RWPE1 (cell line): ENCODE measurements at regions not wholly inside any gene's neighbourhood (a gene's known extent, or its start where the extent isn't known, plus 50 kb on each side); places are given as distances from the start of the nearest gene placed in this dataset.

Source experiments
- CTCF ChIA-PET: fragments of 350-600 bp; sonication (Branson Sonifier 250); formaldehyde crosslinking; extraction: SDS; loops from one replicate; lab custom pipeline; 2021; lab: Yijun Ruan, JAX
- POLR2A ChIA-PET: fragments of 400-600 bp; formaldehyde crosslinking; extraction: SDS; loops from one replicate; lab custom pipeline; 2020; ENCODE audit warnings: antibody characterized with exemption; ENCODE audit not compliant: low non-redundant PET; lab: Yijun Ruan, JAX
- DNase-seq: peaks from one replicate; pipeline ENCODE4 v3.0.0; 2012; ENCODE audit warnings: low spot score
- H3K27ac ChIP-seq: fragments of 450-650 bp; 2 replicates; pipeline ENCODE4 v1.5.1; 2017
- TF ChIP-seq, protein P1 (sequence below): fragments of 450-650 bp; conservative IDR thresholded peaks from 2 replicates; pipeline ENCODE4 v1.5.1; 2017; ENCODE audit warnings: low read depth, mild to moderate bottlenecking

GRCh38 chr4:122012735-122013134 is 60.9 kb upstream of the TRPC3 start:
- no peak overlapping the region for H3K27ac ChIP-seq
- POLR2A ChIA-PET, result no interaction called here
- DNase-seq, result no peak
- TF ChIP-seq, protein P1, sequence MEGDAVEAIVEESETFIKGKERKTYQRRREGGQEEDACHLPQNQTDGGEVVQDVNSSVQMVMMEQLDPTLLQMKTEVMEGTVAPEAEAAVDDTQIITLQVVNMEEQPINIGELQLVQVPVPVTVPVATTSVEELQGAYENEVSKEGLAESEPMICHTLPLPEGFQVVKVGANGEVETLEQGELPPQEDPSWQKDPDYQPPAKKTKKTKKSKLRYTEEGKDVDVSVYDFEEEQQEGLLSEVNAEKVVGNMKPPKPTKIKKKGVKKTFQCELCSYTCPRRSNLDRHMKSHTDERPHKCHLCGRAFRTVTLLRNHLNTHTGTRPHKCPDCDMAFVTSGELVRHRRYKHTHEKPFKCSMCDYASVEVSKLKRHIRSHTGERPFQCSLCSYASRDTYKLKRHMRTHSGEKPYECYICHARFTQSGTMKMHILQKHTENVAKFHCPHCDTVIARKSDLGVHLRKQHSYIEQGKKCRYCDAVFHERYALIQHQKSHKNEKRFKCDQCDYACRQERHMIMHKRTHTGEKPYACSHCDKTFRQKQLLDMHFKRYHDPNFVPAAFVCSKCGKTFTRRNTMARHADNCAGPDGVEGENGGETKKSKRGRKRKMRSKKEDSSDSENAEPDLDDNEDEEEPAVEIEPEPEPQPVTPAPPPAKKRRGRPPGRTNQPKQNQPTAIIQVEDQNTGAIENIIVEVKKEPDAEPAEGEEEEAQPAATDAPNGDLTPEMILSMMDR, result no peak
- CTCF ChIA-PET, result interaction anchor here (0.6 kb wide), 3 partner anchors 9 to 45 kb away, joined by 3 to 4 read pairs (median 3); no protein-coding TSS in a partner anchor

DNA sequence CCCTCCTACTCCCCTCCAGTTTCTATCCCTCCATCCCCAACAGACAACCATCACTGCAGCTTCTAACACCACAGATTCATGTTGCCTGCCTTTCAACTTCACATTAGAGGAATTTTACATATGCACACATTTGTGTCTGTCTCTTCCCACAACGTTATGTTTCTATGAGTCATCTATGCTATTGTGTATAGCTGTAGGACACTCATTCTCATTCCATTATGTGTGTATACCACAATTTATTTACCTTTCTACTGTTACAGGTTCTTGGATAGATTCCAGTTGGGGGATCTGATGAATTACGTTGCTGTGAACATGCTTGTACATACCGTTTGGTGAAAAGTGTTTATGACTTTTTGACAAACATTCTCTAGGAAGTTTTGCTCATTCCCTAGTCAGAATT is 58.8 kb upstream of the TRPC3 start:
- ChIA-PET CTCF (no interaction called here), POLR2A (no interaction called here)
- peak; percentile 8 for DNase-seq
- no peak overlapping the region for H3K27ac ChIP-seq
- TF ChIP-seq, protein P1, result no peak

DNA sequence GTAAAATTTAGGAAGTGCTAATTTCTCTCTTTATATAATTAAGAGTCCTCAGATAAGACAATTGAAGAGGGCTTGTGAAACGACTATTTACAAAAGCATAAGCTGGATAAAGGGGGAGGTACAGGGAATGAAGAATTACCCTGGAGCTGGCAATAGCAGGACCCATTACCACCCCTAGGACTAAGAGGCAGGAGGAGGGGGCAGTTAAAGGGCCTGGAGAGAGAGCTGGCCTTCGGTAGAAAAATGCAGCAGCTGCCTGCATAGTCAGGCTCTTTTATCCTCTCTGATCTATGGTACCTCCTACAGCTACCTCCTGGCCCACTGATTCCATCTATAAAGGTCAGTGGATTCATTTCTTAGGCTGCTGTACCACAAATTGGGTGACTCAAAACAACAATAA is 57.7 kb upstream of the TRPC3 start:
- H3K27ac ChIP-seq, result no peak overlapping the region
- ChIA-PET CTCF (no interaction called here), POLR2A (no interaction called here)
- no peak for DNase-seq
- TF ChIP-seq, protein P1, result no peak

- no peak for DNase-seq
- CTCF ChIA-PET, result interaction anchor here (0.6 kb wide), 1 partner anchor 138 kb away, joined by 5 read pairs; no protein-coding TSS in a partner anchor
- POLR2A ChIA-PET, result no interaction called here
- TF ChIP-seq, protein P1, result no peak
- no peak overlapping the region for H3K27ac ChIP-seq
These were observed 55.2 kb upstream of the TRPC3 start for GRCh38 chr4:122007016-122007415.

GRCh38 chr4:122005064-122005755 is 53.4 kb upstream of the TRPC3 start:
- POLR2A ChIA-PET, result no interaction called here
- TF ChIP-seq, protein P1, result no peak
- no peak overlapping the region for H3K27ac ChIP-seq
- no peak for DNase-seq
- CTCF ChIA-PET, result interaction anchor here (1.2 kb wide), 1 partner anchor 104 kb away, joined by 3 read pairs; no protein-coding TSS in a partner anchor

GRCh38 chr4:122003335-122003734 is 51.5 kb upstream of the TRPC3 start:
- no peak overlapping the region for H3K27ac ChIP-seq
- TF ChIP-seq, protein P1, result no peak; the same call in 1 of the 2 replicates
- CTCF ChIA-PET, result no interaction called here
- POLR2A ChIA-PET, result no interaction called here
- DNase-seq, result peak; percentile 16
